ENCODE measurements at regions not wholly inside any gene's neighbourhood (a gene's known extent, or its start where the extent isn't known, plus 50 kb on each side); places are given as distances from the start of the nearest gene placed in this dataset.

DNA sequence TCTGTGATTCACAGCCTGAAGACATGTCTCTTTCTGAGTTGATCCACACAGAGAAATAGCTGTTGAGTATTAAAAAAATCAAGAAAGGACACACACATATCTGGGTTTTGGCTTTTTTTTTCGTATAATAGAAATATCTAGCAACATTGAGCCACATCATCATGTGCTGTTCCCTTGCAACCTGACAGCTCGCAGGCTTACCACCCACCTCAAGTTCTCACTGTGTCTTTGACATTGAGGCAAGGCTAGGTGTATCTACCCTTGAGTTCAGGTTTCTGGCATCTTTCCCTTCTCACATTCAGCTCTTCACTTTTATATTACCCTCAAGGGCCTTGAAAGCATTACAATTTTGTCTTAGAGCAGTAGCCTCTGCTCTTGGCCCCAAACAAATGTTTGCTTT, 490.3 kb upstream of the KIRREL3 start:
- DNase-seq (ENCODE audit: low read depth), result no peak
- H3K4me3 ChIP-seq (ENCODE audit: low read depth, low read length), result no peak overlapping the region
- H3K27me3 ChIP-seq (ENCODE audit: control insufficient read depth, insufficient read depth, low read length), result no peaks in the 10 kb centered on the region
- TF ChIP-seq, protein P1, sequence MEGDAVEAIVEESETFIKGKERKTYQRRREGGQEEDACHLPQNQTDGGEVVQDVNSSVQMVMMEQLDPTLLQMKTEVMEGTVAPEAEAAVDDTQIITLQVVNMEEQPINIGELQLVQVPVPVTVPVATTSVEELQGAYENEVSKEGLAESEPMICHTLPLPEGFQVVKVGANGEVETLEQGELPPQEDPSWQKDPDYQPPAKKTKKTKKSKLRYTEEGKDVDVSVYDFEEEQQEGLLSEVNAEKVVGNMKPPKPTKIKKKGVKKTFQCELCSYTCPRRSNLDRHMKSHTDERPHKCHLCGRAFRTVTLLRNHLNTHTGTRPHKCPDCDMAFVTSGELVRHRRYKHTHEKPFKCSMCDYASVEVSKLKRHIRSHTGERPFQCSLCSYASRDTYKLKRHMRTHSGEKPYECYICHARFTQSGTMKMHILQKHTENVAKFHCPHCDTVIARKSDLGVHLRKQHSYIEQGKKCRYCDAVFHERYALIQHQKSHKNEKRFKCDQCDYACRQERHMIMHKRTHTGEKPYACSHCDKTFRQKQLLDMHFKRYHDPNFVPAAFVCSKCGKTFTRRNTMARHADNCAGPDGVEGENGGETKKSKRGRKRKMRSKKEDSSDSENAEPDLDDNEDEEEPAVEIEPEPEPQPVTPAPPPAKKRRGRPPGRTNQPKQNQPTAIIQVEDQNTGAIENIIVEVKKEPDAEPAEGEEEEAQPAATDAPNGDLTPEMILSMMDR (IDR thresholded peaks at IDR 0.05; ENCODE audit: insufficient read depth, low read length, severe bottlenecking), result no peak
- FAIRE-seq, result no peak
- H3K36me3 ChIP-seq (ENCODE audit: control insufficient read depth, insufficient read depth, low read length), result no peaks in the 10 kb centered on the region

- DNase-seq (ENCODE audit: low read depth), result peak; percentile 32
- H3K27me3 ChIP-seq (ENCODE audit: control insufficient read depth, insufficient read depth, low read length), result no peaks in the 10 kb centered on the region
- no peaks in the 10 kb centered on the region for H3K36me3 ChIP-seq (ENCODE audit: control insufficient read depth, insufficient read depth, low read length)
- TF ChIP-seq, protein P1 (IDR thresholded peaks at IDR 0.05; ENCODE audit: insufficient read depth, low read length, severe bottlenecking), result no peak
- no peak overlapping the region for H3K4me3 ChIP-seq (ENCODE audit: low read depth, low read length)
- no peak for FAIRE-seq
Measured at GRCh38 chr11:127485541-127485940, 485.0 kb upstream of the KIRREL3 start.

- H3K27me3 ChIP-seq (ENCODE audit: control insufficient read depth, insufficient read depth, low read length), result no peaks in the 10 kb centered on the region
- no peaks in the 10 kb centered on the region for H3K36me3 ChIP-seq (ENCODE audit: control insufficient read depth, insufficient read depth, low read length)
- TF ChIP-seq, protein P1 (IDR thresholded peaks at IDR 0.05; ENCODE audit: insufficient read depth, low read length, severe bottlenecking), result no peak
- H3K4me3 ChIP-seq (ENCODE audit: low read depth, low read length), result no peak overlapping the region
- no peak for FAIRE-seq
- DNase-seq (ENCODE audit: low read depth), result no peak
Measured at GRCh38 chr11:127481391-127481790, 480.8 kb upstream of the KIRREL3 start.

DNA sequence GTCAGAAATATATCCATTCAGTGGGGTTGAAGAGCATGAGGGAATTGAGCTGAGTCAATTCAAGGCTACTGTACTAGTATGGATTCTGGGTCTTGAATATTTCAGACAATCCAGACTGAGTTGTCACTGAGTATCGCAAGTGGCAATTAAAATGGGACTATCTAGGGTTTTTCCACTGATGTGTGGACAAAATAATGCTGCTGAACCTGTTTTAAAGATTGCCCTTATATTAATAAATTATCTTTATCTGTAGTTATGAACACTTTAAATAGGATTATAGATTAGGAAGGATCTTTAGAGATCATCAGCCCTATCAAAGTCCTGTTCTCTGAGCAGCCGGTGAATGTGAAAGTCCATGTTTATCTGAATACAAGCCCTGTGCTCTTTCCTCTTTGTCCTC, 478.3 kb upstream of the KIRREL3 start:
- Histone ChIP-seq H3K4me3 (ENCODE audit: low read depth, low read length) (no peak overlapping the region), H3K27me3 (ENCODE audit: control insufficient read depth, insufficient read depth, low read length) (no peaks in the 10 kb centered on the region), H3K36me3 (ENCODE audit: control insufficient read depth, insufficient read depth, low read length) (no peaks in the 10 kb centered on the region)
- DNase-seq (ENCODE audit: low read depth) (no peak), FAIRE-seq (no peak)
- TF ChIP-seq, protein P1 (IDR thresholded peaks at IDR 0.05; ENCODE audit: insufficient read depth, low read length, severe bottlenecking), result no peak

- Histone ChIP-seq H3K36me3 (ENCODE audit: control insufficient read depth, insufficient read depth, low read length) (no peaks in the 10 kb centered on the region), H3K4me3 (ENCODE audit: low read depth, low read length) (no peak overlapping the region), H3K27me3 (ENCODE audit: control insufficient read depth, insufficient read depth, low read length) (no peaks in the 10 kb centered on the region)
- DNase-seq (ENCODE audit: low read depth), result no peak
- TF ChIP-seq, protein P1 (IDR thresholded peaks at IDR 0.05; ENCODE audit: insufficient read depth, low read length, severe bottlenecking), result no peak
- no peak for FAIRE-seq
Measured at GRCh38 chr11:127474766-127475165, 474.2 kb upstream of the KIRREL3 start.

DNA sequence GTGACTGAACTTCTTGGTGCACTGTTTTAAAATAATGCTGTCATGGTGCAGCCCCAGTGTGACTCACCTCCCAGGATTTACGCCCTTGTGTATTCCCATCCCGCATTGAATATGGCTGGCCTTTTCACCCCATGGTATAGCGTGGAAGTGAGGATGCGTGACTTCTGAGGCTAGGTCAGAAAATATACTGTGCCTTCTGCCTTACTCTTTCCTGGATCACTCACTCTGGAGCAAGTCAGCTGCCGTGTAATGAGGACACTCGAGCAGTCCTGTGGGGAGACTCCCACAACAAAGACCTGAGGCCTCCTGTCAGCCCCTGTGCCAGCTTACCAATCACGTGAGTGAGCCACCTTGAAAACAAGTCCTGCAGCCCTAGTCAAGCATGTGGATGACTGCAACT, 471.9 kb upstream of the KIRREL3 start:
- TF ChIP-seq, protein P1 (IDR thresholded peaks at IDR 0.05; ENCODE audit: insufficient read depth, low read length, severe bottlenecking), result no peak
- H3K36me3 ChIP-seq (ENCODE audit: control insufficient read depth, insufficient read depth, low read length), result no peaks in the 10 kb centered on the region
- FAIRE-seq, result no peak
- H3K27me3 ChIP-seq (ENCODE audit: control insufficient read depth, insufficient read depth, low read length), result no peaks in the 10 kb centered on the region
- no peak overlapping the region for H3K4me3 ChIP-seq (ENCODE audit: low read depth, low read length)
- DNase-seq (ENCODE audit: low read depth), result no peak

All from bronchial epithelial cell (primary cell).